Endothelial cell of umbilical vein (primary cell): ENCODE measurements at regions not wholly inside any gene's neighbourhood (a gene's known extent, or its start where the extent isn't known, plus 50 kb on each side); places are given as distances from the start of the nearest gene placed in this dataset.

Source experiments
- BruUV-seq: library from RNA; stranded (reverse); fragments of 400-500 nt; replicated peaks from 2 replicates; lab custom pipeline; 2021; lab: Mats Ljungman, UMichigan
- CTCF ChIA-PET: fragments of 300-600, 350-600 bp; sonication (Branson Sonifier 250); formaldehyde crosslinking; loops from one replicate; lab custom pipeline; 2021; ENCODE audit warnings: antibody characterized with exemption, inconsistent platforms; lab: Charles Lee
- POLR2A ChIA-PET: fragments of 300-600, 350-600 bp; sonication (Branson Sonifier 250); formaldehyde crosslinking; loops from one replicate; lab custom pipeline; 2021; ENCODE audit warnings: antibody characterized with exemption, inconsistent platforms; lab: Charles Lee
- DNase-seq: peaks from one replicate; pipeline ENCODE4 v3.0.0-alpha.2; 2011; ENCODE audit warnings: low read depth, low spot score
- FAIRE-seq: peaks from 2 replicates; lab custom pipeline; 2011; peaks lifted over from hg19 to GRCh38; lab: Jason Lieb, UNC
- H2AFZ ChIP-seq: 2 replicates; pipeline ENCODE4 v1.6.0; 2012; ENCODE audit warnings: low read depth, low read length, control low read depth, inconsistent platforms
- H3K27ac ChIP-seq: 2 replicates; pipeline ENCODE4 v1.5.1; 2011; ENCODE audit warnings: low read depth, mild to moderate bottlenecking, control low read depth, low read length, moderate library complexity; ENCODE audit not compliant: insufficient read depth
- H3K27me3 ChIP-seq, 2 experiments: 2 replicates each; pipeline versions ENCODE4 v1.6.0 to v1.6.1; 2011; ENCODE audit warnings: low read length in 2 of 2, mixed read lengths in 1 of 2; ENCODE audit not compliant: control insufficient read depth in 2 of 2, insufficient read depth in 2 of 2
- H3K36me3 ChIP-seq, 2 experiments: 2 replicates in 1 of 2; 3 replicates in 1 of 2; pipeline ENCODE4 v1.5.1; 2011; ENCODE audit warnings: low read length in 2 of 2, mild to moderate bottlenecking in 1 of 2, moderate library complexity in 1 of 2; ENCODE audit not compliant: control insufficient read depth in 2 of 2, insufficient read depth in 2 of 2; ENCODE audit errors: extremely low read depth in 1 of 2
- H3K4me1 ChIP-seq: 3 replicates; pipeline ENCODE4 v1.5.1; 2011; ENCODE audit warnings: mild to moderate bottlenecking, low read length; ENCODE audit not compliant: control insufficient read depth, insufficient read depth; ENCODE audit errors: extremely low read depth
- H3K4me2 ChIP-seq: 2 replicates; pipeline ENCODE4 v1.6.1; 2011; ENCODE audit warnings: low read length, control low read depth, mixed read lengths; ENCODE audit not compliant: insufficient read depth
- H3K4me3 ChIP-seq, 3 experiments: fragments of 200-600 bp in 1 of 3; sonication (generic), shearing (Covaris generic) in 1 of 3; replicated peaks in 1 of 3; 2 replicates each; pipeline ENCODE4 v1.5.1; 2011 to 2016; ENCODE audit warnings: control low read depth in 3 of 3, low read length in 3 of 3, mild to moderate bottlenecking in 2 of 3, inconsistent platforms in 1 of 3, low read depth in 1 of 3, moderate library complexity in 1 of 3; ENCODE audit not compliant: insufficient read depth in 1 of 3
- H3K79me2 ChIP-seq: 2 replicates; pipeline ENCODE4 v1.6.0; 2012; ENCODE audit warnings: low read length, inconsistent platforms; ENCODE audit not compliant: control insufficient read depth, insufficient read depth
- H3K9ac ChIP-seq: replicated peaks from 2 replicates; pipeline ENCODE3; 2011; ENCODE audit warnings: low read length, control low read depth; ENCODE audit not compliant: insufficient read depth; ENCODE audit errors: extremely low read depth
- H3K9me1 ChIP-seq: replicated peaks from 3 replicates; pipeline ENCODE4 v1.6.0; 2011; ENCODE audit warnings: mild to moderate bottlenecking, low read length; ENCODE audit not compliant: control insufficient read depth, insufficient read depth; ENCODE audit errors: extremely low read depth
- H3K9me3 ChIP-seq: replicated peaks from 2 replicates; pipeline ENCODE4 v1.5.1; 2012; ENCODE audit warnings: low read length, inconsistent platforms; ENCODE audit not compliant: control insufficient read depth, insufficient read depth
- H4K20me1 ChIP-seq: replicated peaks from 2 replicates; pipeline ENCODE3; 2011; ENCODE audit warnings: mild to moderate bottlenecking, low read length; ENCODE audit not compliant: control insufficient read depth, insufficient read depth; ENCODE audit errors: extremely low read depth
- EZH2 ChIP-seq: IDR thresholded peaks from 2 replicates; pipeline ENCODE4 v1.6.1; 2012; ENCODE audit warnings: borderline replicate concordance, low read depth, mild to moderate bottlenecking, moderate library complexity, low read length, inconsistent platforms; ENCODE audit not compliant: severe bottlenecking
- FOS ChIP-seq: IDR thresholded peaks from 2 replicates; pipeline ENCODE4 v1.6.1; 2011; ENCODE audit warnings: mild to moderate bottlenecking, low read length, moderate library complexity, borderline replicate concordance; ENCODE audit not compliant: insufficient read depth
- GATA2 ChIP-seq: IDR thresholded peaks from 2 replicates; pipeline ENCODE4 v1.7.0; 2011; ENCODE audit warnings: low read depth, mild to moderate bottlenecking, moderate library complexity, mixed read lengths, low read length; ENCODE audit not compliant: insufficient read length, insufficient read depth
- JUN ChIP-seq: IDR thresholded peaks from 2 replicates; pipeline ENCODE4 v1.6.1; 2011; ENCODE audit warnings: borderline replicate concordance, low read depth; ENCODE audit not compliant: insufficient read length, insufficient read depth
- MYC ChIP-seq: IDR thresholded peaks from one replicate; pipeline ENCODE4 v1.6.1; 2011; ENCODE audit warnings: mild to moderate bottlenecking, low read depth, low read length
- POLR2A ChIP-seq: IDR thresholded peaks from 2 replicates; pipeline ENCODE4 v1.6.1; 2012; ENCODE audit warnings: low read depth, mild to moderate bottlenecking, control low read depth, low read length
- POLR2AphosphoS5 ChIP-seq: IDR thresholded peaks from 2 replicates; pipeline ENCODE4 v1.6.1; 2012; ENCODE audit warnings: low read depth, mild to moderate bottlenecking, control low read depth, low read length, moderate library complexity; ENCODE audit not compliant: insufficient read depth
- dilution Hi-C: fragments of 300-500 bp; cut with MboI; formaldehyde crosslinking; loops from one replicate; pipeline ENCODE4 v1.15.0; 2019; ENCODE audit warnings: low sequenced_read_pairs; ENCODE audit not compliant: extremely low pct_ligation_motif_present
- intact Hi-C: fragments of 100-400 bp; cut with micrococcal nuclease; formaldehyde crosslinking; loops from one replicate; pipeline ENCODE4 v1.10.0; 2022
- TF ChIP-seq, protein P1 (sequence below), 2 donors: IDR thresholded peaks; 1 replicate in 1 of 2; 2 replicates in 1 of 2; pipeline ENCODE4 v1.5.1; 2011; ENCODE audit warnings: low read length in 2 of 2, mild to moderate bottlenecking in 2 of 2, moderate library complexity in 2 of 2, control low read depth in 1 of 2, inconsistent platforms in 1 of 2, low read depth in 1 of 2; ENCODE audit not compliant: insufficient read depth in 1 of 2; ENCODE audit errors: extremely low read depth in 1 of 2
- TF ChIP-seq, protein P2 (sequence below): IDR thresholded peaks from 2 replicates; pipeline ENCODE4 v1.6.1; 2011; ENCODE audit not compliant: insufficient read depth, insufficient read length

GRCh38 chr7:3191548-3191947 is 109.5 kb upstream of the SDK1 start:
- Histone ChIP-seq H3K9me1 (no peaks in the 10 kb centered on the region), H3K4me1 (peaks cover 12% of the 10 kb centered on the region), H3K4me2 (no peak overlapping the region), H3K36me3 (no peaks in the 10 kb centered on the region), H3K27me3 (no peaks in the 10 kb centered on the region), H3K79me2 (no peaks in the 10 kb centered on the region), H3K4me3 (no peak overlapping the region), H3K27ac (no peak overlapping the region), H4K20me1 (no peaks in the 10 kb centered on the region), H3K9ac (no peak overlapping the region), H2AFZ (no peak overlapping the region), H3K9me3 (no peaks in the 10 kb centered on the region)
- DNase-seq (no peak), FAIRE-seq (no peak)
- BruUV-seq: no TSS peak
- no peak for TF ChIP-seq POLR2A
- TF ChIP-seq JUN: no peak
- TF ChIP-seq MYC: no peak
- TF ChIP-seq POLR2AphosphoS5: no peak
- no peak for TF ChIP-seq GATA2
- TF ChIP-seq, protein P1, sequence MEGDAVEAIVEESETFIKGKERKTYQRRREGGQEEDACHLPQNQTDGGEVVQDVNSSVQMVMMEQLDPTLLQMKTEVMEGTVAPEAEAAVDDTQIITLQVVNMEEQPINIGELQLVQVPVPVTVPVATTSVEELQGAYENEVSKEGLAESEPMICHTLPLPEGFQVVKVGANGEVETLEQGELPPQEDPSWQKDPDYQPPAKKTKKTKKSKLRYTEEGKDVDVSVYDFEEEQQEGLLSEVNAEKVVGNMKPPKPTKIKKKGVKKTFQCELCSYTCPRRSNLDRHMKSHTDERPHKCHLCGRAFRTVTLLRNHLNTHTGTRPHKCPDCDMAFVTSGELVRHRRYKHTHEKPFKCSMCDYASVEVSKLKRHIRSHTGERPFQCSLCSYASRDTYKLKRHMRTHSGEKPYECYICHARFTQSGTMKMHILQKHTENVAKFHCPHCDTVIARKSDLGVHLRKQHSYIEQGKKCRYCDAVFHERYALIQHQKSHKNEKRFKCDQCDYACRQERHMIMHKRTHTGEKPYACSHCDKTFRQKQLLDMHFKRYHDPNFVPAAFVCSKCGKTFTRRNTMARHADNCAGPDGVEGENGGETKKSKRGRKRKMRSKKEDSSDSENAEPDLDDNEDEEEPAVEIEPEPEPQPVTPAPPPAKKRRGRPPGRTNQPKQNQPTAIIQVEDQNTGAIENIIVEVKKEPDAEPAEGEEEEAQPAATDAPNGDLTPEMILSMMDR (IDR thresholded peaks at IDR 0.05; ENCODE audit: extremely low read depth in 1 of 2, insufficient read depth in 1 of 2, low read depth in 1 of 2, low read length in 2 of 2): no peak
- TF ChIP-seq EZH2: no peak
- TF ChIP-seq, protein P2, sequence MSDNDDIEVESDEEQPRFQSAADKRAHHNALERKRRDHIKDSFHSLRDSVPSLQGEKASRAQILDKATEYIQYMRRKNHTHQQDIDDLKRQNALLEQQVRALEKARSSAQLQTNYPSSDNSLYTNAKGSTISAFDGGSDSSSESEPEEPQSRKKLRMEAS: no peak
- no peak for TF ChIP-seq FOS
- intact Hi-C loops (no loop called here), dilution Hi-C loops (no loop called here)
- ChIA-PET CTCF (no interaction called here), POLR2A (no interaction called here)
